Gastroesophageal sphincter (tissue), 3 donors: ENCODE measurements at regions not wholly inside any gene's neighbourhood (a gene's known extent, or its start where the extent isn't known, plus 50 kb on each side); places are given as distances from the start of the nearest gene placed in this dataset.

Source experiments
- EP300 ChIP-seq: sonication (generic); formaldehyde crosslinking; IDR thresholded peaks from one replicate; pipeline ENCODE4 v1.6.1; 2017; ENCODE audit warnings: antibody characterized with exemption, mild to moderate bottlenecking
- POLR2A ChIP-seq, 2 donors: fragments of 450-650 bp; IDR thresholded peaks; one replicate each; pipeline ENCODE4 v1.6.1; 2017; ENCODE audit warnings: antibody characterized with exemption in 2 of 2, mild to moderate bottlenecking in 2 of 2, moderate library complexity in 1 of 2
- POLR2AphosphoS5 ChIP-seq: sonication (generic); formaldehyde crosslinking; IDR thresholded peaks from one replicate; pipeline ENCODE4 v1.6.1; 2017; ENCODE audit warnings: antibody characterized with exemption
- TF ChIP-seq, protein P1 (sequence below), 4 experiments: fragments of 200-600 bp in 2 of 4; fragments of 450-650 bp in 2 of 4; sonication (generic) in 1 of 4; IDR thresholded peaks; one replicate each; pipeline ENCODE4 v1.5.1; 2017 to 2019; ENCODE audit warnings: antibody characterized with exemption in 4 of 4, mild to moderate bottlenecking in 2 of 4, moderate library complexity in 2 of 4

DNA sequence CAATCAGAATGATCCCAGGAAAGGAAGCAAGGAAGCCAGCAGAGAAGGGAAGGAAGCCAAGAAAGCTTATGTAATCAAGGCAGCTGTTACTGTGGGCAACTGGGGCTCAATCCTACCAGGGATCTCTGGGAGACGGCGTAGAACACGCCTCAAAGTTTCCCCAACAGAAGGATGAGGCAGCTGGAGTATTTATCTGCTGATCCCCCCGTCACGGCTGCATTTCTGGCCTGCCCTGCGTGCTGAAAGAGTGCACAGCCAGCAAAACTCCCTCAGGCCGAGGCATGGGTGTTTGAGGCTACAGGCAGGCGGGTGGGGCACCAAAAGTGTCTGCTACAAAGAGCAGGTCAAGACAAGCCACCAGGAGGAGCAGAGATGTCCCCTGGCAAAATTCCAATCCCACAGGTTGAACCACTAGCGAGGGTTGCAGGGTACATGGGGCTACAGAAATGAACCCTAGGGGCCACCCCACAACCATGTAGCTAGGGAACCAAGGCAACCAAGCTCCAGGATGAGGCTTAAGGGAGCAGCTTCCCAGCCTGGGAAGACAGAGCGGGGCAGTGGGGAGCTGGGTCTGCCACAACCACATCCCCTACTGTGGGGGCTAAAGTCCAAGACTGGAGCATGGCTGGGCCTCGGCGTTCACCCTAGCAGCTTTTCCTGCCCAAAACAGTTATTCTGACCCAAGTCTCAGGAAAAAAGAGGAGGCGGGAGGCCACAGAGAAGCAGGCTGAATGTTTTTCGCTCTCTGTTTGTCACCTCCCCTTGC, 113.4 kb downstream of the BCOR start:
- TF ChIP-seq, protein P1, sequence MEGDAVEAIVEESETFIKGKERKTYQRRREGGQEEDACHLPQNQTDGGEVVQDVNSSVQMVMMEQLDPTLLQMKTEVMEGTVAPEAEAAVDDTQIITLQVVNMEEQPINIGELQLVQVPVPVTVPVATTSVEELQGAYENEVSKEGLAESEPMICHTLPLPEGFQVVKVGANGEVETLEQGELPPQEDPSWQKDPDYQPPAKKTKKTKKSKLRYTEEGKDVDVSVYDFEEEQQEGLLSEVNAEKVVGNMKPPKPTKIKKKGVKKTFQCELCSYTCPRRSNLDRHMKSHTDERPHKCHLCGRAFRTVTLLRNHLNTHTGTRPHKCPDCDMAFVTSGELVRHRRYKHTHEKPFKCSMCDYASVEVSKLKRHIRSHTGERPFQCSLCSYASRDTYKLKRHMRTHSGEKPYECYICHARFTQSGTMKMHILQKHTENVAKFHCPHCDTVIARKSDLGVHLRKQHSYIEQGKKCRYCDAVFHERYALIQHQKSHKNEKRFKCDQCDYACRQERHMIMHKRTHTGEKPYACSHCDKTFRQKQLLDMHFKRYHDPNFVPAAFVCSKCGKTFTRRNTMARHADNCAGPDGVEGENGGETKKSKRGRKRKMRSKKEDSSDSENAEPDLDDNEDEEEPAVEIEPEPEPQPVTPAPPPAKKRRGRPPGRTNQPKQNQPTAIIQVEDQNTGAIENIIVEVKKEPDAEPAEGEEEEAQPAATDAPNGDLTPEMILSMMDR (IDR thresholded peaks at IDR 0.05) = no peak
- no peak for TF ChIP-seq POLR2A (IDR thresholded peaks at IDR 0.05)
- no peak for TF ChIP-seq EP300
- TF ChIP-seq POLR2AphosphoS5 = no peak
